ENCODE measurements at regions not wholly inside any gene's neighbourhood (a gene's known extent, or its start where the extent isn't known, plus 50 kb on each side); places are given as distances from the start of the nearest gene placed in this dataset.

DNA sequence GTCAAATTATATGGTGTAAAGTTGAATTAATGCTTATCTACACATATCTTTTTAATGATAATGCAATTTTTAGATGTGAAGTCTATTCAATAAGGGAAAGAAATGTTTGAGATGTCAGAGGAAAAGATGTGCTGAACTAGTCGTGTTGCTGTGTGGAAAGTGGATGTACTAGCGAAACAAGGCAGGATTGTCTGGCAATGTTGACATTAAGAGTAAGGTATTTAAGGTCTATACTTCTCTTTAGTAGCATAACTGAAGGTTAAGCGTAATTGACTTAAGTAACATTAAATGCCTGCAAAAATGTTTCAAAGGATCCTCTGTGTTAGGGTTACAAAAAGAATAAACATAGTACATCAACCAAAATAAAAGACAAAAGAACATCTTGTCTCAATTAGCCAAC lies 787.3 kb upstream of the KLHL1 start:
- DNase-seq (ENCODE audit: low read depth, low spot score): no peak

DNA sequence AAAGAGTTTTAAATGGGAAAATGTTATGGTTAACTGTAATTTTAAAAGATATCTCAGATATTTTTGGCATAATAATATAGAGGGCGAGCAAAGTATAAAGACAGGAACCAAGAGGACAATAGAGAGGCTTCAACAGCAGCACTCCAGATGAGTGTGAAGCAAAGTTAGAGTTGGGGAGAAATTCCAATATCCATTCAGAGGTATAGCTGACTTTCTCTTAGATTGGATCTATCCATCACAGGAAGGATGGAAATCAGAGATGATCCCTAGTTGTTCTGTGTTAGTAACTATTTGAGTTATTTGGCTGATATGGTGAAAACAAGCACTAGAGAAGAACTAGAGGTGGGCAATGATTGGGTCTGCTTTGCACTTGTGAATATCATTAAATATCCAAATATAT lies 786.0 kb upstream of the KLHL1 start:
- no peak for DNase-seq (ENCODE audit: low read depth, low spot score)

DNA sequence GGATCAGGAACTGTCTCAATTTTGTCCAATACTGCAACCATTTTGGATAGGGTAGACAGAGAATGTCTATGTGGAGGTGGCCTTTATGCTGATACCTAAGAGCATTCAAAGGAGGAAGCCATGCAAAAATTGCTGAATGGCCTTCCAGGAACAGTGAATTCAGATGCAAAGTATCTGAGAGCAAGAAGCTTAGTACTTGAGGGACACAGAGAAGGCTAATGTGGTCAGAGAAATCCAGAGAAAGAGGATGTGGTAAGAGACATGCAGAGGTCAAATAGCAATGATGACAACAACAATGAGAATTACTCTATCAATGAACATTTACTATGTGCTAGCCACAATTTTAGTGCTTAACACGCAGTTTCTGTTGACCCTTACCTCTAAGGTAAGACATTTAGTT lies 785.6 kb upstream of the KLHL1 start:
- no peak for DNase-seq (ENCODE audit: low read depth, low spot score)

DNA sequence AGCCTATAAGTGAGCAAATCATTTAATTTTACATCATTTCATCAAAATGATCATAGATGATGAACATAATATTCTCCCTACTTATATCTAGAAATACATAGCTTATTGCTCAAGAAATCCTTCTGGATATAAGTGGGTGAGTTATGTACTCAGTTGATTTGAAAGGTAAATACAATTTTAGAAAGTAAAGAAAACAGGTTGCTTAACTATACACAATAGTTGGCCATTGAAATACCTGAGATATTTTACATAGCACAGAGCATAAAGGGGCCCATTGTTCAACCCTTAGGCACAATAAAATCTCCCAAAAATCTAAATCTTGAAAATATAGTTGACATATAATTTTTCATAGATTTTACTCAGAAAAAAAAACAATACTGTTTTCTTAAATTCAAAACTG lies 782.0 kb upstream of the KLHL1 start:
- no peak for DNase-seq (ENCODE audit: low read depth, low spot score)

DNA sequence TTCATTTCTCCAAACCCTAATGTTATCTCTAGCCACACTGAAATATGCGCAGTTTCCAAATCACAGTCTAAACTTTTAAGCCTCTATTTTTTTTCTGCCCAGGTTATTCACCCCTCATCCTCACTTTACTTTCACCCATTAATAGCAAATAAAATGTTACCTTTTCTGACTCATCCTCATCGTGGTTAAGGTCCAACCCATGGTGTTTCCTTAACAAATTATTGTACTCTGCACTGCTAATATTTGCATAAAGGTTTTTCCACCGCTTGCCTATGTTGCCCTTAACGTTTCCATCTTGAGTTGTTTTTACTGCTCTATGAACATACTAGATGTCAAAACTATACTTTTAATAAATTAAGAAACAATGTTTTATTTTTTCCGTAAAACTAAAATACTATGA lies 780.9 kb upstream of the KLHL1 start:
- DNase-seq (ENCODE audit: low read depth, low spot score): no peak

DNA sequence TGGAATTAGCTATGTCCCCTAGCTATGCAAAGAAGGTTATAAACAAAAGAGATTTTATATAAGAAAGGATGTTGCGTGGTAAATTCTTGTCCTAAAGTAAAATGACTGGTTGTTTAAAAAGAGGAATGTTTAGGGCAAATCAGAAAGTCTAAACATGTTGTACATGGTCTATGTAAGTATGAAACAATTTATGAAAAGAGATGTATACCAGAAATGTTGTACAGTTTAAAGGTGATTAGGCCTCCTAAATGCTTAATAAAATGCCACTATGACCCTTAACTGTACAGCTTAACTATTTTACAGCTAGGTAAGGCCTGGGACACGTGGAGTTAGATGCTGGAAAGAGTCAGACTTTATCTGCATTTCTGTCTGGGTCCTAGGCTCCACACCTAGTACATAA lies 775.9 kb upstream of the KLHL1 start:
- DNase-seq (ENCODE audit: low read depth, low spot score): no peak

DNA sequence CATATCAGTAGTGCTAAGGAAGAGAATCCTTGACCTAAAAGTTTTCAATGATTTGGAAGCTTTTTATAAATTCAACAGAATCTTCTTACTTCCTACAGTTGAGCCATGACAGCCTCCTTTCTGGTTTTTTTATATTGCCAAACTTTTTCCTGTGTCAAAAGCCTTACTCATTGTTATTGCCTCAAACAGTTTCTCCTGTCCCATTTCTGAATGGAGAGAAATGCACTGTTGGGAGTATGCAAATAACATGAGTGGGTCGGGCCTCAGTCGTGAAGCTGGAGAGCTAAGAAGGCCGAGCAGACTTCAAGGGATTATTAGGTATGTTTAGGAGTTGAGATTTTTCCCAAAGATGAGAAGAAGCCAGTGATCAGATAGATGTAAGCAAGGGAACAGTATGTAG lies 766.4 kb upstream of the KLHL1 start:
- no peak for DNase-seq (ENCODE audit: low read depth, low spot score)

DNA sequence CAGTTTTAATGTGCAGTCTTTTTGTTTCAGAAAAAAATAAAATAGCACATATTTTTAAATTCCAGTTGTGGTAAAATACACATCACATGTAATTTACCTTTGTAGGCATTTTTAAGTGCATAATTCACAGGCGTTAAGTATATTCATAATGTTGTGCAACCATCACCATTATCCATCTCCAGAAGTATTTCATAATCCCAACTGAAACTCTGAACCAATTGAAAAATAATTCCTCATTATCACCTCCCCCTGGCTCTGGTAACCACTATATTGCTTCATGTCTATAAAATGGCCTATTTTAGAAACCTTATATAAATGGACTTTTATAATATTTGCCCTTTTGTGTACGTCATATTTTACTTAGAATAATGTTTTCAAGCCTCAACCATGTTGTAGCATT lies 756.5 kb upstream of the KLHL1 start:
- DNase-seq (ENCODE audit: low read depth, low spot score): no peak

DNA sequence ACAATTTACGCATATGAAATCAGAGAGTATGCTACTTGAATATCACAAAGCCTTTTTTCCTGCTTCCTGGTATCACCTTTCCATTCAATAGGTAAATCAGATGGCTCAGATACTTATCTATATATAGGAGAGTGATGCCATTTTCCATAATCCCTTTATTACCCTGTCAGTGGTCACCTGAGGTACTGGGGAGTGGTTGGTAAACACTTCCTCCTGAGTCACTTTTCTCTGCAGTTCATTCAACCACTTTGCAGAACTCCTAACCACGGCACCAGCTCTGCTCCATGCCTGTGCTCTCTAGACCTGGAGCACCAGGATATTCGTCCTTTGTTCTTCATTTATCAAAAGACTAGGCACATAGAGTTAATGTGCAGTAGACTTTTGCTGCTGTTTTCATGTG lies 748.5 kb upstream of the KLHL1 start:
- no peak for DNase-seq (ENCODE audit: low read depth, low spot score)

DNA sequence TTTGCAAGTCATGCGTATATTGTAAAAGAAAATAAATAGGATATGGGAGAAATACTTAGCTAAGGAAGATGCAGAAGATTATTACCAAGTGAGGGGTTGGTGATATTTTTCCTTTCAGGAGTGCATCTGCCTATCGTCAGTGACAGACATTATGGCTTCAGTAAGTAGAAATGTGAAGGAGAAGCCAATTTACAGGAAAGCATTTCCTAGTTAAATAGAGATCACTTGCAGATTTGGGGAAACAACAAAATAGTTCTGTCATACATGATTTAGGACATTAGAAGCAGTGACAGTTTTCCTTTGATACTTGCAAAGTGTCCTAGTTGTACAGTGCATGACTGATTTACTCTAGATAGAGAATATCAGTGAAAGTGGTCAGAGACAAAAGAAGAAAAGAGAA lies 747.8 kb upstream of the KLHL1 start:
- no peak for DNase-seq (ENCODE audit: low read depth, low spot score)

DNA sequence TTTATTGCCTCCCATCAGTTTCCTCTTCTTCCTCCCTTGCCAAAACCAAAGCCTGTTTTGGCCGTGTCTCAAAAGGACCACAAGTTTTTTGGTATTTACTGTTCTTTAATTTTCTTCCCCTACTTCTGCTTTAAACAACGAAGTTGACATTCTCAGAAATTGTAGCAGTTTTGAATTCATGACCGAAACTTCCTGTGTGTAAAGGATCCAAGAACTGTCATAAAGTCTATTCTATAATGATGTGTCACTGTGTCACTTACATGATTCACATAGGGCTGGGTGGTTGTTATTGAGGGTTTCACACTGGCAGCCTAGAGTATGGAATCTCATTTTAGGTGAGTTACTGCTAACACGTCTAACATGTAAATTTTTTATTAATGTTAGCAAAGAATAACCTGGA lies 741.0 kb upstream of the KLHL1 start:
- DNase-seq (ENCODE audit: low read depth, low spot score): no peak

DNA sequence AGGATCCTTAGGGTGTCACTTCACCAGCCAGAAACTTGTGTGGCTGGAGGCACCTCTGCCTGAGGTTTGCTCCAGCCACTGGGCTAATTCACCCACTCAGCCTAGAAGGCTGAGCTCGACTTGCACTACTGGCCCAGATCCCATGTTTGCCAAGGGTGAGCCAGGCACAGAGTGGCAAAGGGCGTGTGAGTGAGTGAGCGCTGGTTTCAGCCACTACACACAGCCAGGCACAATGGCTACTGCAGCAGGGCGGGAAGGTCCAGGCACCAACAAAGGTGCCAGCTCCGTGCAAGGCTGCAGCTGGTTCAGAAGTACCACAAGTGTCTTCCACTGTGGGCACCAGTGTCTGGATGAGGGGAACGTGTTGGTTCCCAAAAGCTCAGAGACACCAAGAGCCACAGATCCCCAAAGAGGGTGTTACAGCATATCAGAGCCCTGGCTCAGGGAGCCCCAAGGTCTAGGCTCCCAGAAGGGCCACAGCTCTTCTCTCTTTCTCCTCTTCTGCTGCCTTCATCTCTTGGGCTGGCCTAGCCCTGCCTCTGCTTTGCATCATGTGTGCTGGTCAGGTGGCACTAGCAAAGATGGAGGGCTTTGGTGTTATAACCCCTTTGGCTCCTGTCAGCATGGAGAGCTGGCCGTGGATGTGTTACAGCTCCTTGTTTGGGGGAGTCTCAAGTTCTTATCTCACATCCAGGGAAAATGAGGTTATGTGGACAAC lies 736.3 kb upstream of the KLHL1 start:
- no peak for DNase-seq (ENCODE audit: low read depth, low spot score)

DNA sequence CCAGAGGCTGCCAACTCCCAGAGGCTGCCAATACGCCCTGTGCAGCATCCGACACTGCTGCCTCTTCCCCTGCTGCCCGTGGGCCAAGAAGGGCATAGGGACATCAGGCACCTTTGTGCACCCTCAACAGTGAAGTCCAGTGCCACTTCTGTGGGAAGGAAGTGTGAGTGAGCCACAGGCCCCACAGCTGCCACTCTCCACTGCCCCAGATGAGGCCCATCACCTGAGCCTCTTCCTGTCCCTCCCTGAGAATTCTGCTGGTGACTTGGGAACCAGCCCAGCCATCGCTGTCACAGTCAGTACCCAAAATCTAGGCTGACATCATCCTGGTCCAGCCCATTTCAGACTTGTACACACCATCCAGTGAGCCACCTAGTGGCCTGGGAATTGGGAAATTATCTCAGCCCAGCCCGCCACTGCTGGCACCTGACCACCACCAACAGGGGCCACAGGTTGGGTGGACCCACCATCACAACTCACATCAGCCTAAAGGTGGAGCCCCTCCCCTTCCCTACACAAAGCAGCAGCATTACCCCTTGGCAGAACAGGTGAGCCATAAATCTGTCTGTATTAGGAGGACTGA lies 733.9 kb upstream of the KLHL1 start:
- DNase-seq (ENCODE audit: low read depth, low spot score): no peak

DNA sequence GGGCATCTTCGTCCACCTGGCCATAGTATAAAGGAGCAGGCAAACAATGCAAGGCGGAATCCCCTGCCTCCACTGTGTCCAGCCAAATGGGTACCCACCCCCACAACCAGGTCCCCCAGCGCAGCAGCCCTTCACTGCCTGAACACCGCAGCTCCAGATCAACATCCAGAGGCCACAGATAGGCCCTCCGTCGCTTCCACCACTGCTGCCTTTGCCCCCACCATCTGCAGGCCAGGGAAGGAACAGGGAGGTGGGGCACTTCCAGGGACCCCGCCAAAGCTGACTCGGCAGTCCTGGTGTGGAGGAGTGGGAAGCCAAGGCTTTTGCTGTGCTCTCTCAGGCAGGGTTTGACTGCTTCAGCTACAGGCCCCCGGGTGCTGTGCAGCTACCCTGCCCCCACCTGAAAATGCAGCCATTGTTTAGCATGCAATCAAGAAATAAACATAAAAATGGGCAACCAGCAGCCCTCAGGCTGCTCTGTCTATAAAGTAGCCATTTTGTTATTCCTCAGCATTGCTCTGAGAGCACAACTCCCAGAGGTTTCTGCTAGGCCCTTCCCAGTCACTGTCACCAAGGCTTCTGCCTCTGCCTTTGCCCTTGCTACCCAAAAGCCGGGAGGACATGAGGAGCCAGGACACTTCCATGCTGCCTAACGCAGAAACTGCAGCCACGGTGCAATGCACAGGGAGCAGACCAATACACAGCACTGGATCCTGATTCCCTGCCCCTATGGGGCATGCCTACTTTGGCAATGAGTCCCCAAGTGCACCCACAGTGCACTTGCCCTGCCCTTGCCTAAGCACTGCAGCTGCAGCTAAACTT lies 733.2 kb upstream of the KLHL1 start:
- no peak for DNase-seq (ENCODE audit: low read depth, low spot score)

DNA sequence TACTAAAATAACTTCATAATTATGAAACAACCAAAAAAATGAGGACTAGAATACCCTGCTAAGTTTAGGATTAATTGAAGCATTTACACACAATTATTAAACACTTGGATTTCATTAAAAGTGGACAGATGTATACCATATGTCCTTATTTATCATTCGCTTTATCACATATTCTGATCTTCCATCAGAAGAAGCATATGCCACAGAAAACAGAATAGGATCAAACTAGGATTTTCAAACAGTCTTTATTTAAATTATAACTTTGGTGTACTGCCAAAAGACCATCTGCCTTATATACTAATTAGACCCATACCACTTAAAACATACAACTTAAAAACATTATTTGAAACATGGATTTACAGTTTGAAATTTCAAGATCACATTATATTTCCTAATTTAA lies 727.1 kb upstream of the KLHL1 start:
- no peak for DNase-seq (ENCODE audit: low read depth, low spot score)

DNA sequence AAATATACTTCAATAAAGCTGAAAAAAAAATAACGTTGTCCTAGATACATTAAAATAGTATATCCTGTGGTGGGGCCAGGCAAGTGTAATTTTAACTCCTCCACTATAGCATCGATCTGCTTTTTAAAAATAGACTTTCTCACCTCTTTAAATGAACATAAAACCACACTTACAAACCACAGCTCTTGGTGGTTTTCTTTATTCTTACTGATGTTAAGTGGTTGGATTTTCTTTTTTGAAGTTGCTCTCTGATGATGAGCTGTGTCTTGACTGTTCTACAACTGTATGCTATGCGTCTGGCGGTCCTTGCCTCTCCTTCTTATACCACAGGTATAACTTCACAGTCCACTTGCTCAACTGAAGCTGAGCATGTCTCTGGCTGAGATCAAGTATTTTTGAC lies 721.5 kb upstream of the KLHL1 start:
- DNase-seq (ENCODE audit: low read depth, low spot score): no peak

DNA sequence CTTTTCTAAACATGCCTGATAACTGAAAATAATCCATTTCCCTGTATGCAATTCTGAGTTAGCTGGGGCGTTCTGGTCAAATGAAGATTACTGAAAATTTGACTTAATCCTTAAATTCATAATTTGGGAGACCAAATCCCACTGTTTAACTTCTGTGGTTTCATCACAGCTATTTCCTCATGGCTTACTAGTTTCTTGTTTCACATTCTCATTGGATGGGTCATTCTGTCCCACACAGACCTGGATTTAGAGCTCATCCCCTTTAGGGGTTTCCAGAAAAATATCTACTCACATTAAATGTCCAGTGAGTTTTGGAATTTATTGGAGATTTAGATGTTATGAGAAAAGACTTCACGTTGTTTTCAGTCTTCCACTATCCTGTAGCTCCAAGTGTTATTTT lies 709.3 kb upstream of the KLHL1 start:
- no peak for DNase-seq (ENCODE audit: low read depth, low spot score)

DNA sequence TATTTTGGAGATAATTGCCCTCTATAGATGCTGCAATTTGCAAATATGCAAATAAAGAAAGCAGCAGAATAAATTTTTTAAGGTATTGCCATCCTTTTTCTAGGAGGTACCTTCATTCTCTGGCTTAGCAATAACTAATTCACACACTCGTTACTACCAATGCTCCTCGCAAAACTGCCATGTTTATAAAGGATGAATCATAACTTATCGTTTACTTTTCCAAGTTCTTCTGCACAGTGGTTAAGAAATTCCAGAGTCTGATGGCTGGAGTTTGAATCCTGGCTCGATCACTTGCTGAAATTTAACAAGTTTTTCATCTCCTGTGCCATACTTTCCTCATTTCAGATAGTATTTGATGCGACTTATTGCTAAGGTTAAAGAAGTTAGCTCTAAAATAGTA lies 708.6 kb upstream of the KLHL1 start:
- no peak for DNase-seq (ENCODE audit: low read depth, low spot score)

DNA sequence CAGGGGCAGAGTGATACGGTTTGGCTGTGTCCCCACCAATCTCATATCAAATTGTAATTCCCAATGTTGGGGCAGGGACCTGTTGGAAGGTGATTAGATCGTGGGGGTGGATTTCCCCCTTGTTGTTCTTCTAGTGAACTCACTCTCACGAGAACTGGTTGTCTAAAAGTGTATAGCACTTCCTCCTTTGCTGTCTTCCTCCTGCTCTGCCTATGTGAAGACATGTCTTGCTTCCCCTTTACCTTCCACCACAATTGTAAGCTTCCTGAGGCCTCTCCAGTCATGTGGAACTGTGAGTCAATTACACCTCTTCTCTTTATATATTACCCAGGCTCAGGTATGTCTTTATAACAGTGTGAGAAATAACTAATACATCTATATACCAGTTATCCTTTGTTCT lies 706.4 kb upstream of the KLHL1 start:
- no peak for DNase-seq (ENCODE audit: low read depth, low spot score)

DNA sequence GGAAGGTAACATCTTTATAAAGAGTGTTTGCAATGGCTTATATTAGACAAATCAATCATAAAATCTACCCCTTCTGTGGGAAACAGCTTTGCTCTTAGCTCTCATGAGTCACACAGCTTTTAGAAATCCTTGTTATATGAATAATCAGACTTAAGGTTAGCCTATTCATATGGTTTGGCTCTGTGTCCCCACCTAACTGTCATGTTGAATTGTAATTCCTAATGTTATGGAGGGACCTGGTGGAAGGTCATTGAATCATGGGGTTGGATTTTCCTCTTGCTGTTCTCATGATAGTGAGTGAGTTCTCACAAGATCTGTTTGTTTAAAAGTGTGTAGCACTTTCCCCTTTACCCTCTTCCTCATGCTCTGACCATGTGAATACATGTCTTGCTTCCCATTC lies 704.2 kb upstream of the KLHL1 start:
- DNase-seq (ENCODE audit: low read depth, low spot score): no peak

DNA sequence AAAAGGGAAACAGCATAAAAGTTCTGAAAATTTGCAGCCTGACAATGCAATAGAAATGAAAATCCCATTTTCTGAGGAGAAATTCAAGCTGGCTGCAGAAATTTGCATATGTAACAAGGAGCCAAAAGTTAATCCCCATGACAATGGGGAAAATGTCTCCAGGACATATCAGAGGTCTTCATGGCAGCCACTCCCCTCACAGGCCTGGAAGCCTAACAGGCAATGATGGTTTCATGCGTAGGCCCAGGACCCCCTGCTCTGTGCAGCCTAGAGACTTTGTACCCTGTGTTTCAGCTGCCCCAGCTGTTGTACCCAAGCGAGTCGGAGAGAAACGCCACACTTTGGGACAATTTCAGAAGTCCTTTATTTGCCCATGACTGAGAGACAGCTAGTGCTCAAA lies 701.3 kb upstream of the KLHL1 start:
- no peak for DNase-seq (ENCODE audit: low read depth, low spot score)

DNA sequence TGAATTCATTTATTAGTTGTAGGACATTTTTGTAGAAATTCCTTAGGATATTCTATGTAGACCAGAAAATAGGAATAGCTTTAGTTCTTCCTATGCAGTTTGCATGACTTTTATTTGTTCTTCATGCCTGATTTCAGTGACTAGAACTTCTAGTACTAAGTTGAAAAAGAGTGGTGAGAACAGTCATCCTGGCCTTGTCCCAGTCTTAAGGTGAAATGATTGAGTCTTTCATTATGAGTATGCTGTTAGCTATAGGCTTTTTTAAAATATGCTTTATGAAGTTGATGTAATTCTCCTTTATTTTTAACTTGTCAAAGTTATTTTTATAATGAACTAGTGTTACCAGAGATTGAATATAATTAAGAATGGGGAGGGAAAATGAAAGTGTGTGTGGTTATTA lies 690.1 kb upstream of the KLHL1 start:
- DNase-seq (ENCODE audit: low read depth, low spot score): no peak

DNA sequence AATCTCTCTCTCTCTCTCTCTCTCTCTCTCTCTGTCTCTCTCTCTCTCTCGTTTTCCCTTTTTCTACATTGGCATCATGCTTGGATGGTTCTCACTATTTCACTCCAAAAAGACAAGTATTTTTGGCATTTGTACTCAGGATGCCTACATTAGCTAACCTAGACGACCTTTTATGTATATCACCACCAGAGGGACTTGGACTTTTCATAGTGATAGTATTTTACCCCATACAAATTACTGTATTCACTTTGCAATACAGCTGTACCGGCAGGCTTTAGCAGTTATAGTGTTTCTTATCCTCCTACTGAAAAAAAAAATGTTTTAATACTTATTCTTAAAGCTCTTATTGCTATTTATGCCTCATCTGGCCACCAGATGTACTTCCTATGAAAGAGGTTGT lies 687.2 kb upstream of the KLHL1 start:
- no peak for DNase-seq (ENCODE audit: low read depth, low spot score)
